ENCODE measurements at regions not wholly inside any gene's neighbourhood (a gene's known extent, or its start where the extent isn't known, plus 50 kb on each side); places are given as distances from the start of the nearest gene placed in this dataset.
A peak's percentile ranks its signal among the peaks of the same experiment; 100 is the strongest.

- Histone ChIP-seq H3K27ac (ENCODE audit: control insufficient read depth, insufficient read depth) (no peak overlapping the region), H3K4me1 (ENCODE audit: control insufficient read depth, insufficient read depth, low read length) (peaks cover 37% of the 10 kb centered on the region), H3K27me3 (replicated peaks in 1 of 2; ENCODE audit: control insufficient read depth in 2 of 2, insufficient read depth in 2 of 2, low read length in 1 of 2) (no peaks in the 10 kb centered on the region), H4K20me1 (ENCODE audit: control insufficient read depth, insufficient read depth) (no peaks in the 10 kb centered on the region), H3K36me3 (ENCODE audit: control insufficient read depth in 2 of 2, insufficient read depth in 2 of 2, low read length in 1 of 2) (no peaks in the 10 kb centered on the region), H3K9me3 (replicated peaks; ENCODE audit: control insufficient read depth, insufficient read depth, low read length) (no peaks in the 10 kb centered on the region), H3K4me3 (no peak overlapping the region), H3K79me2 (ENCODE audit: control insufficient read depth, insufficient read depth, low read length) (no peaks in the 10 kb centered on the region), H2AFZ (ENCODE audit: control insufficient read depth, low read depth, low read length) (peak overlapping the region; percentile 42), H3K4me2 (ENCODE audit: control insufficient read depth, insufficient read depth) (no peak overlapping the region), H3K9ac (ENCODE audit: control insufficient read depth, insufficient read depth, low read length) (no peak overlapping the region)
- in situ Hi-C loops (cut with MboI) (no loop called here), intact Hi-C loops (cut with micrococcal nuclease; ENCODE audit: unreplicated experiment) (loop anchor here (5.0 kb wide), 1 partner anchor 37 kb away; no protein-coding TSS in a partner anchor)
- TF ChIP-seq ZNF687 (IDR thresholded peaks at IDR 0.05): peak; percentile 73; the same call in 1 of the 2 replicates
- TF ChIP-seq REST (IDR thresholded peaks at IDR 0.05; ENCODE audit: low read depth, low read length): no peak
- peak; percentile 85 for TF ChIP-seq PKNOX1 (IDR thresholded peaks at IDR 0.05)
- peak; percentile 39 for TF ChIP-seq MEF2B (IDR thresholded peaks at IDR 0.05; ENCODE audit: partially characterized antibody, poor library complexity, severe bottlenecking)
- no peak for TF ChIP-seq CTCF (IDR thresholded peaks at IDR 0.05 in 2 of 3, conservative IDR thresholded peaks at IDR 0.05 in 1 of 3; ENCODE audit: control insufficient read depth in 2 of 3, extremely low read depth in 1 of 3, insufficient read depth in 1 of 3, low read depth in 3 of 3, low read length in 3 of 3)
- peak; percentile 52; the same call in 1 of the 2 replicates for TF ChIP-seq YY1 (IDR thresholded peaks at IDR 0.05; ENCODE audit: low read depth, low read length)
- TF ChIP-seq IKZF2 (IDR thresholded peaks at IDR 0.05): 0 out of 4 replicates have a peak, but pooled peaks of 1 of the 2 experiments have one; percentile 14
- no peak for TF ChIP-seq RELB (IDR thresholded peaks at IDR 0.05; ENCODE audit: low read depth)
- POLR2A ChIA-PET: interaction anchor here (0.5 to 2.5 kb wide), 8 partner anchors 14 to 381 kb away, joined by 3 to 15 read pairs (median 5); partner anchors contain the start of gene KLF13
- no TSS peak for BruUV-seq (replicated peaks)
- RAD21 ChIA-PET (ENCODE audit: unreplicated experiment): interaction anchor here (0.7 to 6.6 kb wide), 9 partner anchors 11 to 274 kb away, joined by 3 to 83 read pairs (median 4); no protein-coding TSS in a partner anchor
- SMC1A ChIA-PET (ENCODE audit: uncharacterized antibody, unreplicated experiment): interaction anchor here (0.6 to 7.0 kb wide), 15 partner anchors 14 to 210 kb away, joined by 3 to 48 read pairs (median 4); no protein-coding TSS in a partner anchor
- CTCF ChIA-PET: interaction anchor here (0.6 to 10.7 kb wide), 9 partner anchors 8 to 580 kb away, joined by 3 to 122 read pairs (median 6); no protein-coding TSS in a partner anchor
- DNase-seq (ENCODE audit: low read depth, low spot score): no peak
- FAIRE-seq: peak; percentile 72
- peak; percentile 27 for ATAC-seq
- WGBS (ENCODE audit: insufficient coverage, insufficient replicate concordance, low lambda C conversion rate, missing lambda C conversion rate): 43% methylated on average over 10 of the region's 10 CpGs
These were observed 147.6 kb downstream of the KLF13 start for GRCh38 chr15:31474059-31474868.

All from GM12878 (cell line).